Kidney tubule cell (primary cell): ENCODE measurements at regions not wholly inside any gene's neighbourhood (a gene's known extent, or its start where the extent isn't known, plus 50 kb on each side); places are given as distances from the start of the nearest gene placed in this dataset.

Experiments used
- DNase-seq: peaks from one replicate; pipeline ENCODE4 v3.0.0-alpha.2; 2018; ENCODE audit warnings: low spot score

GRCh38 chr19:32176591-32176990, 168.8 kb upstream of the ZNF507 start:
- DNase-seq, result no peak

- no peak for DNase-seq
These were observed 167.7 kb upstream of the ZNF507 start for GRCh38 chr19:32177686-32178085.

GRCh38 chr19:32178401-32178800, 167.0 kb upstream of the ZNF507 start:
- no peak for DNase-seq

GRCh38 chr19:32178956-32179355, 166.5 kb upstream of the ZNF507 start:
- DNase-seq, result no peak

- DNase-seq, result no peak
These were observed 164.0 kb upstream of the ZNF507 start for GRCh38 chr19:32181216-32181920.

- DNase-seq, result no peak
These were observed 158.7 kb upstream of the ZNF507 start for GRCh38 chr19:32186542-32187330.

- no peak for DNase-seq
These were observed 156.5 kb upstream of the ZNF507 start for GRCh38 chr19:32188921-32189320.

GRCh38 chr19:32189956-32190706, 155.3 kb upstream of the ZNF507 start:
- DNase-seq, result no peak

- no peak for DNase-seq
These were observed 153.5 kb upstream of the ZNF507 start for GRCh38 chr19:32191921-32192320.

- DNase-seq, result no peak
These were observed 149.5 kb upstream of the ZNF507 start for GRCh38 chr19:32195706-32196610.

GRCh38 chr19:32196690-32197420, 148.6 kb upstream of the ZNF507 start:
- no peak for DNase-seq

GRCh38 chr19:32197896-32198882, 147.2 kb upstream of the ZNF507 start:
- DNase-seq, result no peak

GRCh38 chr19:32199501-32200040, 145.8 kb upstream of the ZNF507 start:
- DNase-seq, result no peak

- no peak for DNase-seq
These were observed 144.9 kb upstream of the ZNF507 start for GRCh38 chr19:32200312-32201038.

- no peak for DNase-seq
These were observed 144.2 kb upstream of the ZNF507 start for GRCh38 chr19:32201211-32201610.

GRCh38 chr19:32201636-32202051, 143.8 kb upstream of the ZNF507 start:
- no peak for DNase-seq

- no peak for DNase-seq
These were observed 143.2 kb upstream of the ZNF507 start for GRCh38 chr19:32202244-32202643.

GRCh38 chr19:32203161-32203560, 142.2 kb upstream of the ZNF507 start:
- no peak for DNase-seq

- DNase-seq, result no peak
These were observed 139.3 kb upstream of the ZNF507 start for GRCh38 chr19:32206065-32206464.
